Superior temporal gyrus (tissue), 1 donor: ENCODE measurements at regions not wholly inside any gene's neighbourhood (a gene's known extent, or its start where the extent isn't known, plus 50 kb on each side); places are given as distances from the start of the nearest gene placed in this dataset.
A peak's percentile ranks its signal among the peaks of the same experiment; 100 is the strongest.

Experiments
- DNase-seq: peaks from one replicate; pipeline ENCODE4 v3.0.0-alpha.2; 2016; ENCODE audit errors: extremely low spot score

DNA sequence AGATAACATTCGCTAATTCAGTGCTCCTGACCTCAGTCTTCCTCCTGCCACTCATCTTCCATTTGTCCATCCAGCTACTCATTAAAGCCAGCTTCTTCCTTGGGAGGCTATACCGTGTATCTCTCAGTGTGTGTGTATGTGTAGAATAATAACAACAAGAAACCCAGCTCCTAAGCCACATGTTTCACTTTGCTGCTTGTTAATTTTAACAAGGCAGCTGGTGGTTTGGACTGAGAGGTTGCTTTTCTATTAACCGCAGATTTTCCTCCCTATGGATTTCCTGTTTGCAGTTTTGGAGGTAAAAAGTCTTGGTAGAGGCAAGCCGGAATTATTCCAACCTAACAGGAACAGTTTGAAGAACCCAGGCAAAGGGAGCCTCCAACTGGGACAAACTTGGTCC is 165.0 kb downstream of the ADAMTS15 start:
- no peak for DNase-seq

DNA sequence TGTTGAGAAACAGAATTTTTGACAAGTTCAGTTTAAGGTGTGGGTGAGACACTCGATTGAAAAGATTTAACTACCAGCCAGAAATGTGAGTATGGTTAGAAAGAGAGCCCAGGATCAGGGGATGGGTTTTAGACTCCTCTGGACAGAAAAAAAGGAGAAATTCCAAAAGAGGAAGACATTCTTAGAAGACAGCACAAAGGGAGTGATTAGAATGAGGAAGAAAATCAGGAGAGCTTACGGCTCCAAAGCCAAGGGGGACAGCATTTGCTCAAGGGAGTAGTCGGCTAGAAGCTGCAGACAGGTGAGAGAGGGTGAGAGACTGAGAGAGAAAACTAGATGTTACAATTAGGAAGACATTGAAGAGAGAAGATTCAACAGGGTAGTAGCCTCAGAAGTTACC is 166.1 kb downstream of the ADAMTS15 start:
- no peak for DNase-seq

DNA sequence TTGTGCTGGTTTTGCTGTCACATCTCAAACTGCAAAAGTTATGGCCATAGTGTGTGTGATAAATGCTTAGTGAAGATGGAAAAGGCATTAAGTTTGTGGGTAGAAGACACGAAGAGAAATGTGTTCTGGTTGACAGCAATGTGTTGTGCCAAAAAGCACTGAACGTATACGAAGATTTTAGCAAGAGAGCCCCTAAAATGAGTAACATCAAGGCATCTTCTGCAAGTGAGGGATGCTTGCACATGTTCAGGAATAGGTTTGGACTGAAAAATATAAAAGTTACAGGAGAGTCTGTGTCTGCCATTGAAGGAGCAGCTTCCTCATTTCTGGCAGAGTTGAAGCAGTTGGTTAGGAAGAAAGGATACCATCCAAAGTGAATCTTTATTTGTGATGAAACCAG is 167.1 kb downstream of the ADAMTS15 start:
- peak; percentile 21 for DNase-seq

DNA sequence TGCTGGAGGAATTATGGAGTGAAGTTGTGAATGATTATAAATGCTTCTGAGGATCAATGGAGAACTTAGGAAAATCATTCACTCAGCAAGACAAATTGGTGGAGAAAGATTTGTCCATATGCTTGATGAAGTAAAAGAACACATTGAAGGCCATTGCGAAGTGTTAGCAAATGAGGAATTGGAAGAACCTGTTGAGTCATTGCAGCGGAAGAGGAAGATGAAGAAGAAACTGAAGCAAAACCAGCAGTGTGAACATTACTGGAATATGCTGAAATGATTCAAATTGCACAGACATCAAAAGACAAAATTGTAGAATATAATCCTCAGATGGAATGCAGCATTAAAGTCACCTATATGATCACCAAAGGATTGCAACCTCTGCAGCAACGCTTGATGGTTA is 168.1 kb downstream of the ADAMTS15 start:
- DNase-seq: no peak

DNA sequence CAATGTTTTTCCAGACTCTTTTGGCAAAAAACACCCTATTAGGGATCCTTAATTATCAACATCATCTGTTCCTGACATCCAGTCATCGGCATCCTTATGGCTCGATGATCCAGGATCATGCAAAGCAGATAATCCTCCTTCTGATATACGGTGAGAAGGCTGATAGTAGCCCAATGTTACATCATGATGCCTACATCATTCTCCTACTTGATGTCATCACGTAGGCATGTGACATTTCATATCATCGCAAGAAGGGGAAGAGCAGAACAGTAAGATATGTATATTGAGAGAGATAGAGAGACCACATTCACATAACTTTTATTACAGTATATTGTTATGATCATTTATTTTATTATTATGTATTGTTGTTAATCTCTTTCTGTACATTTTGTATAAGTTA is 168.6 kb downstream of the ADAMTS15 start:
- DNase-seq: no peak

DNA sequence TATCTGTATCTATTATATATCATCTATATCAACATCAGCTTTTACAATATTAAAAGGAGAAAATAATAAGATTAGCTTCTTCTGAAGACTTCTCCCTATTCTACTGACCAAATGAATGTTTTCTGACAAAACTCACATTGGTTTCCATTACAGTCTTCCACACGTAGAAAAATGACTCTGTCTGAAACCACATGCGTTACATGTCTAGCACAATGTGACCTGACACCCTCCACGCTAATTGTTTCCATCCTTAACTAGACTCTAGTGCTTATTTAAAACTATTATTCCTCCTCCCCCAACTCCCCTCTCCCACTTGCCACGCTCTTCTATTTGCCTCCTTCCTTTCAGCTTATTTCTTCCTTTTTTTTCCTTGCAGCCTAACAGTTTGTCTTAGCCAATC is 172.1 kb downstream of the ADAMTS15 start:
- DNase-seq: no peak

DNA sequence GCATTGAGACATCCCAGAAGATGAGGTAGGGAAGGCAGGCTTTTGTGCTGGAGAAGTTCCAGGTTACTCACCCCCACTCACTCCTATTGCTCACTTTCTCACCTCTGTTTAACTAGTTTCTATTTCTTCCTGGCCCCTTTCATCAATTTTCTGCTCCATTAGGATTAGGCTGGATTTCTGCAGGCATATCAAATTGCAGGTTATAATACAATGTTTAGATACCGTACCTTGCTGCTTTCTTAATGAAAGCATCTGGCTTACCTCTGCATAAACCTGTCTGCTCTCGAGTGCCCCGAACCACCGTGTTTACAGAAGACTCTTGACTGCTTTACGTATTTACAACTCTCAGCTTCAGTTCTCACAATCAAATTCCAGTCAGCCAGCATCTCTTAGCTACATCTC is 173.7 kb downstream of the ADAMTS15 start:
- DNase-seq: no peak

DNA sequence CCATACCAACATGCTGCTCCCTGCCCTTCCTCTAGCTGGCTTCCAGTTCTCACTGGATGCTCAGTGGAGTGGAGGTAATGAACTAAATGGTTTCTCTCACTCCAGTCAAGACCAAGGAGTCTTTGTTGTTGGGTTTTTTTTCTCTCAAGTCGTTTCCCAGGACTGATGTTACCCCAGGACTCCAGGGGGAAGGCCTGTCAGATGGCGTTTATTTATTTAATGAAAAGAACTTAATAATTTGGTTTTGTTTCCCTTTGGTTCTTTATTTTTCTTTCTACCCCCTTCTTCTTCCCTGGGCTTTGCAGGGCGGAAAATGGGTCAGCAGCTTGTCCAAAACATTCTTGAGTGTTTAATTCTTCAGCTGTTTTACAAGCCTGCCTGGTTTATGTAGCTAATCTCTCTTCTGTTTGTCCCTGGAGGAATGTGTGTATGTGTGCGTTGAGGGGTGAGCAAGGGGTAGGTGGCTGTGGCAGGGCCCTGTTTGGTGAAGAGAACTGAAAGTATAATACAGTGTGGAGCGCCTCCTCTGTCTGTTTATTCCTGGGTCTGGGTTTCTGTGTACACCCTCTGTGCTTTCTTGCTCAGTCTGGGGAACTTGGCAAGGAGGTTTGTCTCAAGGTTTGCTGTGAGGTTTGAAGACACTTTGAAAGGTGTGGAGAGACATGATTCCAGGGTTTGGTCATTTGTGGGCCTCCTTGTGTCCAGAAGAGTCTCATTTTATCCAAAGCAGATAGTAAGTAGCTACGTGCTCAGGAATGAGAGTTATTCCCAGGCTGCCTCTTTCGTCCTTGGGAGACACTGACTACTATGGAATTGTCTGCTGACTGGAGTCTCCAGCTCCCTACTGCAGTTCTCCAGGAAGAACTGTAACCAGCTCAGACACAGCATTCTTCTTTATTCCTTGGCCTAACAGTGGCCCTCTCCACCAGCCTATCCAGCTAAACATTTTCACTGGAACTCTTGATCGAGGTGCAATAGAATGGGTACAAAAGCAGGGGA is 175.5 kb downstream of the ADAMTS15 start:
- DNase-seq: no peak

DNA sequence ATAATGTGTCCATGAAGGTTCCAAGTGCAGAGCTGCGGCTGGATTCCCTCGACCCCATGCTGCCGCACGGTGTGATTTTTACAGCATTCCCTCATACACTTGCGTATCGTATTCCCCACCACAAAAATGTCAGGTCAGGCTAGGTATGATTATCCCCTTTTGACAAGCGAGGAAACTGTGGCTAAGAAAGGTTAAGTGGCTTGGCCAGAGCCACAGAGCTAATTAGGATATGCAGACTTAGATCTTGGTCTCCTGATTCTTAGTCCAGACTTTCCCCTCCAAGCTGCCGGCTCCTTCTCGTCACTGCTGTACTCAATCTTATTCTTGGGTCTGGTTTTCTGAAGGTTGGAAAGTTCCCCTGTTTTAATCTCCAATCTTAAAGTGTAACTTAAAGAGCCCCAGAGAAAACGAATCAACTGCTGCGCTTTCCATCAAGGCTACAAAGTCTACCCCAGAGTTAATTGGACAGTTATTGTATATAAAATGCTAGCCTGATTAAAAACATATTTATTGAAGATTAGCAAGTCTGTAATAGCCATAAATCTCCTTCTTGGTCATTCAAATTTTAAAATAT is 176.6 kb downstream of the ADAMTS15 start:
- no peak for DNase-seq

DNA sequence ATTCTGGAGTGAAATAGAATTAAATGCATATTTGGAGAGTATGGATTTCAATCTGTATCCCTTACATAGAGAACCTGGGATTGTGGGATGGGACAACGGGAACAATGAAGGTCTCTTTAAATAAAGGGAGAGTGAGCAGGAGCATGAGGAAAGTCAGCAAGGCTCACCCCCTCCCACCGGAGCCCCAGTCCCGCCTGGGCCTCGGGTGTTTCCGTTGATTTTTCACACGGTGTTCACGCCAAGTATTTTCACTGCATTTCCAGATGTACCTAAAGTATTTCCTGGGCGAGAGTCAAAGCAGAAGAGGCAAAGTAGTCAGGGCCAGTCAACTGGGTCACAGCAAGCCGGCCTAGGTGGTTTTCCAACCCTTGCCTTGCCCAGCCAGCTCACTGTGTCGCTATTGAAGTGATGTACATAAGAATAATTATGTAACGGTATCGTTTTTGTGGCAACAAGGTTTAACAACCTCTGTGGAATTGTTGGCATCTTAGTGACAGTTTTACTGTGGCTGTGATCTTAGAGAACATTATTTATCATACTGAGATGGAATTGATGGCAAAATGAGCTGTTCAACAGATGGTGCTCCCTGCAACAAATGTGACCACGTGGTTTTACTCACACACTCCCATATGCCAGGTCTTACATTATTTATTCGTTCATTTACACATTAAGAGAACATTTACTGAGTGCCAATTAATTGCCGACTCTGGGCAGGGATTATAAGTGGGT is 177.3 kb downstream of the ADAMTS15 start:
- no peak for DNase-seq

DNA sequence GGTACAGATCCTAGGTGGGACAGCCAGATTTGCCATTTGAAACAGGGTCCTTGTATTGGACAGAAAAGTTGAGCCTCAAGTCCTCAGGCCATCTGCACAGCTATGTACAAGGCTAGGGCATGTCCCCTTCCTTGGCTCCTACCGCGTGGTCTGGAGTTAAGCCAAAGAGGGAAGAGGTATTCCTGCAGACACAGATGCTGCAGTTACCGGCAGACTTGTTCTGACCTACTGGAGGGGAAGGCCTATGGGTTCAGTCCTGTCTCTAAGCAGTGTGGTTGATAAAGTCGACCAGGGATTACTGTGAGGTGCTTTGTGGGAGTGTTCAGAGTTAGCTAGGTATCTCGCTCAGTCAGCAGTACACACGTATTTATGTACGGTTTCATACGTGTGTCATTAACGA is 180.6 kb downstream of the ADAMTS15 start:
- no peak for DNase-seq

DNA sequence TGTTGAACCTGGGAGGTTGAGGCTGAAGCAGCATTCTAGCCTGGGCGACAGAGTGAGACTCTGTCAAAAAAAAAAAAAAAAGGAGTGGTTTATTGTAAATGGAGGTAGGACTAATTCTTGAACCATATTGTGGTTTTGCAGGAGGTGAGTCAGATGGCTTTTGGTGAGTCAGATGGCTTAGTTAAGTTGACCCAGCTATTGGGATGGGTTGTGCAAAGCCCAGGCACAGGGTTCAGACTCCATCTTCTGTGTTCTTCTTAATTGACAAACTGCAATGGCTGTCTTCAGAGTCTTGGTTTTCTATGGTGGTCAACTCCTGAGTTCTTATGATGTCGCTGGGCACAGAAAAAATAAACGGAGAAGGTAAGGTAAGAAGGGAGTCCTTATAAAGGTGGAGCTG is 182.7 kb downstream of the ADAMTS15 start:
- DNase-seq: no peak

DNA sequence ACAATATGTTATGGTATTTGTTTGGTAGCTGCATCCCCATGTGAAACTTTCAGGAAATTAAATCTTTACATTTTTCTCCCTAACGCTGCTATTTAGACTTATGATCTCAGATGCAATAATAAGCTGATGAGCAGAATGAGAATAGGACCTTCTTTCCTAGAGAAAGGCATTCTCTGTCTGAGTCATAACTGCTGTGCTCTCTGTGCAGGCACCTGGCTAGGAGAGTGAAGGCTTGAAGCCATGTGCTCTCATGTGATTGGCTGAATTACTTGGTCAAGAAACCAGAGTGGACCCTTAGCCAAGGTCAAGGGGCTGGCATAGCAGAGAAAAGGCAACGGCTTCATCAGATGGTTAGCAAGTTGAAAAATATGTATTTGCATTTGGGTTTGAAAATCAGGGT is 185.0 kb downstream of the ADAMTS15 start:
- no peak for DNase-seq

DNA sequence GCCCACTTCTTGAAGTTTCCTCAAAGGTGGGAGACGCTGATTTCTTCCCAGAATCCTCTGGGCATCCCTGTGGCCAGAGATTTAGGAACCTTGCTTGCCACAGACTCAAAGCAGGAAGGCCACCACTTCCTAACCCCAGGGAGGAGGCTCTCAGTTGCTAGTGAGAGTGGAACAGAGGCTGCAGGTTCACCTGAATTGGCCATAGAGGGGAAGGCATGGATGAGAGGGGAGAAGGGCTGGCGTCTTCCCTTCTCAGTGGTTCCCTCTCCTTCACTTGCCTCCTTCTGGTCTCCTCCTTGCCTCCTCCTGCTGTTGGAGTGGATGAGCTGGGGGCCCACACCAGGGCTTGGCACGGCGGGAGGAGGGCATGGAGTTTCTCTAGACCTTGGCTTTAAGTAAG is 185.7 kb downstream of the ADAMTS15 start:
- no peak for DNase-seq

DNA sequence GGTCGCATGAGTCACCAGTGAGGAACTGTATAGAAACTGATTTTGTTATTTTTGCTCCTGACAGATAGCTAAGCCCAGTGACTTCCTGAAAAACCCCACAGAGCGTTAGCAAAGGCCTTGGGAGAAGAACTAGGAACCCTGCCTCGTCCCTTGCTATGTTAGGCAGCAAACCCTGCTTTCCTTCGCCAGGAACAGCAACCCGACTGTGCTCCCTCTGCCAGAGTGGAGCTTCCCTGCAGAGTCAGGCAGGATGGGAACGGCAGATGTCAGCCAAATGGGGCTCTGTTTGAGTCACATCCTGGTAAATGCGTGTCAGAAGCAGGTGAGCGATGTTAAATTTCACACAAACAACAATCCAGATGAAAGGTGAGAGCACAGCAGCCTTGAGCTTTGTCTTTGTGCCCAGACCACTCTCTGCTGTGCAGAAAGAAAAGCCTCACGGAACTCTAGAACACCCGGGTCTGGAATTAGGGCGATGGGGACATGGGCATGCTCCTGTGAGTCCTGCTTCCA is 186.6 kb downstream of the ADAMTS15 start:
- no peak for DNase-seq

DNA sequence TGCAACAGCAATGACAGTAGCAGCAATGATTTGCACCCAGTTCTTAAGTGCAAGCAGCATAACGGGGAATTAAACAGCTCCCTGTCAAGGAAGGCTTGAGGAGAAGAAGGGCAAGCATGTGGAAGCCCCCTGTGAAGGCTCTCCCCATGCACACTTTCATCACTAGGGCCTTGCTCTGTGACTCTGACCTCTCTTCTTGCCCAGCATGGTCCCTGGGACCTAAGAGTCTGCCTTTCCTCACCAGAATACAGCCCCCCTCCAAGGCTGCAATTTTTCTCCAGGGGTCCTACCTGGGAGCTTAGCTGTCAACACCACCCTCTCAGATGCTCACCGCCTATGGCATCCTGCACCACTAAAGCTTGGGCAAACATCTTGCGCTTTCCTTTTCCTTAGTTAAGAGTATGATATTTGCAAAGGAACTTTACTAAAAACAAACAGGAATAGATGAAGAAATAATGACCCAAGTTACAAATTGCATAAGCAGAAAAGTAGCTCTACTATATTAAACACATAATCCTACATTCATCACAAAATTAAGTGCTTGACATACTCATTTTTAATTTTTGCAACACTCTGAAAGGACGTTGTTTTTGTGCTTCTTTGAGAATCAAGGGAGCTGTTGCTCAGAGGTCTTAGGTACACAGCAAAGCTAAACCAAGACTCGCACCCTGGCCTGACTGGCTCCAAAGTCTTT is 187.6 kb downstream of the ADAMTS15 start:
- DNase-seq: no peak

DNA sequence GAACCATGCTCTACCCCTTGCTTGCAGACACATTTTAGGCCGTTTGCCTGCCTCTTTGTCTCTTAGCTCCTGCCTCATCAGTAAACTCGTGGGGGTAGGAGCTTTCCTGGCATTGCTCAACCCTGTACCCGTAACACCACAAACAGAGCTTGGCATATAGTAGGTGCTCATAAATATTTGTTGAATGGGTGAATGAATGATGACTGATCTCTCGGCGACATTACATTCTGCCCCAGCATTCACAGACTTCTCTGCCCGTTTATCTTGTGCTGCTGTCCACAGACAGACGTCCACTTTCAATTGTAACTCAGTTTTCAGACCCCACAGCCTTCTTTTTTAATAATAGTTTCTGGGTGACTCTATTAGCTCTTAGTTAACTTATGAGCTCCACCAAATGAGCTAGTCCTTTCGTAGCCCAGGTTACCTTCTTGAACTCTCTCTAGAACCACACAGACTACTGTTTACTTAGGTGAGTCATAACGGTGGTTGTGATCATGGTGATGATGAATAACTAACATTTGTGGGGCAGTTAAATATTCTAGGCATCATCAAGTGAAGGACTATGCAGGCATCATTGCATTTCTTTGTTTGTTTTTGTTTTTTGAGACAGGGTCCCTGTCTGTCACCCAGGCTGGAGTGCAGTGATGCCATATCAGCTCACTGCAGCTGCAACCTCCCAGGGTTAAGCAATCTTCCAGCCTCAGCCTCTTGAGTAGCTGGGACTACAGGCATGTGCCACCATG is 188.4 kb downstream of the ADAMTS15 start:
- no peak for DNase-seq

DNA sequence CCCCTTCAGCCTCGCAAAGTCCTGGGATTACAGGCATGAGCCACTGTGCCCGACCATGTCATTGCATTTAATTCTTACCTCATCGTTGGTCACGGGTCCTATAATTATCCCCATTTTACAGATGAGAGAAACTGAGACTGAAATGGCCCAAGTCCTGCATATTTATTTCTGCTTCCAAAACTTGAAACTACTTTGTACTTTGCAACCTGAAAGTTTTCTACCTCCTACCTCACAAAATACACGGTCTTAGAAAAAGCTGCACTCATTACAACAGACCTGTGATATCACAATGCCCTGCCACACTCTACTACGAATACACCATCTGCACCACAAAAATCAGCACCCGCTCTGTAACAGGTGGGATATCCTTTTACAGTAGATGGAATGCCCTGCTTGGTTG is 189.1 kb downstream of the ADAMTS15 start:
- DNase-seq: no peak

DNA sequence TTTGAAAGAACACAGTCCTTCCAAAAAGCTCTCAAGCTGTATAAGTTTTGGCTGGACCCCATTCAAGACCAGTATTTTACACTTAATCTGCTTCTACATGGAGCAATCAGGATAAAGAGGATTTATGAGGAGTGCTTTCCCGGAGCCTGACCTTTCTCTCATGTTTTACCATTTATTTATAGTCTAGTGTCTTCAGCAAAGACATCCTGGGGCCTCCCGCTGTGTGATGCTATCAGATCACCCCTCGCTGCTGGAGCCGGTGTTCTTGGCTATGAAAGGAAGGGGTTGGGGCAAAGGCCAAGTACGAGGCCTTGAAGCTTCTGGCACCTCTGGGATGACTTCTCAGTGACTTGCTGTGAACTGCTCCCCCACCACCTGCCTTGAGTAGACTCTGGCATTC is 189.6 kb downstream of the ADAMTS15 start:
- no peak for DNase-seq

DNA sequence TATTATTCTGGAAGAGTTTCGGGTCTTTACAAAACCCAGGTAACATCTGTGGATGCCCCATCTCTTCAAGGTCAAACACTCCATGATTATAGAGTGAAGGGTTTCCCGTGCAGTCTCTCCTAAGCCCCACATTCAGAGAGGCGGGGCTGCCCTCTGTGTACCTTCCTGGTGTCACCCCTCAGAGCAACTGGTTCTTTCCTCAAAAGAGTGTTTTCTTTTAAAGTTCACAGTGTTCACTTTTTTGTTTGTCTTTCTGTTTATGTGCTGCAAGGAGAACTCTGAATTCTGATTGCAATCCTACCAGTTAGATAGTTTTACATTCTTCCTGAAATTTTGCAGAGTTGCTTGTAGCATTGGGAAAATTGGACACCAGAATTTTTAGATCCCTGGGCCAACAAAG is 190.2 kb downstream of the ADAMTS15 start:
- DNase-seq: no peak

DNA sequence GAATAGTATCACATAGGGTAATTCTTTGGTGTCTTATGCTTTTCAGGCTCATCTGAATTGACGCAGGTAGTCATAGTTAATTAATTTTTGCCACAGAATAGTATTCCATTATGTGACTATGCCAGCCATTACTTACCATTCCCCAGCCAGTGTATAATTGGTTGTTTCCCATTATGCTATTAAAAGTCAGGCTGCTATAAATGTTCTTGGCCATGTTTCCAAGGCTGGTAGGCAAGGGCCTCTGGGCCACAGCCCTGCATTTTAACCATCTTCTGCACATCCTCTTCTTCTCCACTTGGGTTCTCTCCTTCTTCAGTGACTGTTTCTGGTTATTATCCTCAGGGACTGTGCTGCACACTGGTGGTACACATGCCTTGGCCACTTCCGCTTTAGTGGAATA is 190.9 kb downstream of the ADAMTS15 start:
- DNase-seq: no peak
